ENCODE measurements at regions not wholly inside any gene's neighbourhood (a gene's known extent, or its start where the extent isn't known, plus 50 kb on each side); places are given as distances from the start of the nearest gene placed in this dataset.

GRCh38 chr1:29391362-29391880, 155.1 kb downstream of the PTPRU start:
- H3K27me3 ChIP-seq, result peaks cover 0 to 11% of the 10 kb centered on the region in 2 donors
- no peaks in the 10 kb centered on the region for H3K9me3 ChIP-seq
- H3K36me3 ChIP-seq, result no peaks in the 10 kb centered on the region
- no peaks in the 10 kb centered on the region for H3K4me1 ChIP-seq
- H3K27ac ChIP-seq, result no peak overlapping the region
- H3K4me3 ChIP-seq, result no peak overlapping the region
- 50 to 76% methylated on average over 2 to 5 of the region's 5 CpGs for WGBS, 2 donors
- no peak for TF ChIP-seq EP300 (IDR thresholded peaks at IDR 0.05)
- TF ChIP-seq POLR2A (IDR thresholded peaks at IDR 0.05), result no peak
- no peak for TF ChIP-seq CTCF (IDR thresholded peaks at IDR 0.05)
- no peak for DNase-seq (ENCODE audit: low spot score in 2 of 2)

GRCh38 chr1:29390491-29391361, 154.4 kb downstream of the PTPRU start:
- no peak for DNase-seq (ENCODE audit: low spot score in 2 of 2)
- H3K9me3 ChIP-seq, result no peaks in the 10 kb centered on the region

DNA sequence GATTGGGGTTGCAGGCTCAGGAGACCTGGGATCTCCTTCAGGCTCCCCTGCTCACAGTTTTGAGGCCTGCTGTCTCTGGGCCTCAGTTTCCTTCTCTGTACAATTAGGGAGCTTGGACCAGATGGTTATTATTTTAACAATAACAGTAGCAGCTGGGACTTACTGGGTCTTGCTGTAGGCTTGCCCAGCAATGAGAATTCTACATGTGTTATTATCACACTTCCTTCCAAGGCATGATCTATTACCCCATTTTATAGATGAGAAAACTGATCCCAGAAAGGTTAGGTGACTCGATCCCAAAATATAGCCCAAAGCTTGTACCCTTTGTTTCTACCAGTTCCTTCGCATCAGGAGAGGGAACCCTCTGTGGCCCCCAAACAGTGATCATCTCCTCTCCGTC, 153.8 kb downstream of the PTPRU start:
- H3K36me3 ChIP-seq, result no peaks in the 10 kb centered on the region
- 51 to 68% methylated on average over 3 of the region's 3 CpGs for WGBS, 2 donors
- H3K4me3 ChIP-seq, result no peak overlapping the region
- no peaks in the 10 kb centered on the region for H3K9me3 ChIP-seq
- peaks cover 0 to 11% of the 10 kb centered on the region in 2 donors for H3K27me3 ChIP-seq
- H3K4me1 ChIP-seq, result no peaks in the 10 kb centered on the region
- TF ChIP-seq EP300 (IDR thresholded peaks at IDR 0.05) (no peak), CTCF (IDR thresholded peaks at IDR 0.05) (no peak), POLR2A (IDR thresholded peaks at IDR 0.05) (no peak)
- DNase-seq (ENCODE audit: low spot score in 2 of 2), result no peak
- H3K27ac ChIP-seq, result no peak overlapping the region

More at GRCh38 chr1:29390491-29391361, 154.4 kb downstream of the PTPRU start:
- no peak for TF ChIP-seq POLR2A (IDR thresholded peaks at IDR 0.05)
- TF ChIP-seq EP300 (IDR thresholded peaks at IDR 0.05), result no peak
- no peak for TF ChIP-seq CTCF (IDR thresholded peaks at IDR 0.05)
- H3K36me3 ChIP-seq, result no peaks in the 10 kb centered on the region
- 38 to 50% methylated on average over 14 to 16 of the region's 16 CpGs for WGBS, 2 donors
- no peak overlapping the region for H3K4me3 ChIP-seq
- no peak overlapping the region for H3K27ac ChIP-seq
- H3K4me1 ChIP-seq, result no peaks in the 10 kb centered on the region
- peaks cover 0 to 11% of the 10 kb centered on the region in 2 donors for H3K27me3 ChIP-seq

DNA sequence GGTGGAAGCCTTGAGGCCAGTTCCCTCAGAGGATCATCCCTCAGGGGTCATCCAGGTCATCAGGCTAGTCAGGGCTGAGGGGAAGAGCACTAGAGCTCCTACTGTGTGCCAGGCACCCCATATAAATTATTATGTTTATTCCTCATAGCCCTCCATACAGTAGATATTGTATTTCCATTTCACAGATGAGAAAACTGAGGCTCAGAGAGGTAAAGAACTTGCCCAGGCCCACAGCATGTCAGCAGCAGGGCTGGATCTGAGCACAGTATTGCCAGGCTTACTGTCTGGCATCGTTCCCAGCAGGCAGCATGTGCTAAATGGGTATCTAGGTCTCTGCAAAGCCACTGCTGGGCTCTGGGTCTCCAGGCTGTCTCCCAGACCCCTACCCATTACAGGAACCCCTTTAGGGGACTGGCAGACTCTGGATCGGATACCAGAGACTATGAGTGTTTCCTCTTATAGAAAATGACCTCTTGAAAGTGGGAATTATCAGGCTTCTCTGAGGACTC, 153.3 kb downstream of the PTPRU start:
- Histone ChIP-seq H3K27me3 (peaks cover 0 to 15% of the 10 kb centered on the region in 2 donors), H3K4me1 (no peaks in the 10 kb centered on the region), H3K27ac (no peak overlapping the region), H3K4me3 (no peak overlapping the region), H3K9me3 (no peaks in the 10 kb centered on the region), H3K36me3 (no peaks in the 10 kb centered on the region)
- WGBS, 2 donors, result 49 to 64% methylated on average over 2 of the region's 2 CpGs
- no peak for TF ChIP-seq EP300 (IDR thresholded peaks at IDR 0.05)
- no peak for TF ChIP-seq POLR2A (IDR thresholded peaks at IDR 0.05)
- TF ChIP-seq CTCF (IDR thresholded peaks at IDR 0.05), result no peak
- no peak for DNase-seq (ENCODE audit: low spot score in 2 of 2)

GRCh38 chr1:29388884-29389283, 152.6 kb downstream of the PTPRU start:
- Histone ChIP-seq H3K9me3 (no peaks in the 10 kb centered on the region), H3K4me3 (no peak overlapping the region), H3K27ac (no peak overlapping the region), H3K36me3 (no peaks in the 10 kb centered on the region), H3K27me3 (peaks cover 0 to 19% of the 10 kb centered on the region in 2 donors), H3K4me1 (no peaks in the 10 kb centered on the region)
- no peak for DNase-seq (ENCODE audit: low spot score in 2 of 2)
- 83 to 84% methylated on average over 6 of the region's 6 CpGs for WGBS, 2 donors
- TF ChIP-seq EP300 (IDR thresholded peaks at IDR 0.05) (no peak), POLR2A (IDR thresholded peaks at IDR 0.05) (no peak), CTCF (IDR thresholded peaks at IDR 0.05) (no peak)
